Neural cell (in vitro differentiated cells): ENCODE measurements at regions not wholly inside any gene's neighbourhood (a gene's known extent, or its start where the extent isn't known, plus 50 kb on each side); places are given as distances from the start of the nearest gene placed in this dataset.

Experiments used
- POLR2AphosphoS5 ChIP-seq: IDR thresholded peaks from 2 replicates; pipeline ENCODE4 v1.6.1; 2012
- TF ChIP-seq, protein P1 (sequence below): fragments of 450-650 bp; IDR thresholded peaks from 2 replicates; pipeline ENCODE4 v1.5.1; 2014; ENCODE audit warnings: antibody characterized with exemption, mild to moderate bottlenecking, moderate library complexity; ENCODE audit not compliant: poor library complexity, severe bottlenecking
- TF ChIP-seq, protein P2 (sequence below): IDR thresholded peaks from 2 replicates; pipeline ENCODE4 v1.6.1; 2012; ENCODE audit warnings: borderline replicate concordance

DNA sequence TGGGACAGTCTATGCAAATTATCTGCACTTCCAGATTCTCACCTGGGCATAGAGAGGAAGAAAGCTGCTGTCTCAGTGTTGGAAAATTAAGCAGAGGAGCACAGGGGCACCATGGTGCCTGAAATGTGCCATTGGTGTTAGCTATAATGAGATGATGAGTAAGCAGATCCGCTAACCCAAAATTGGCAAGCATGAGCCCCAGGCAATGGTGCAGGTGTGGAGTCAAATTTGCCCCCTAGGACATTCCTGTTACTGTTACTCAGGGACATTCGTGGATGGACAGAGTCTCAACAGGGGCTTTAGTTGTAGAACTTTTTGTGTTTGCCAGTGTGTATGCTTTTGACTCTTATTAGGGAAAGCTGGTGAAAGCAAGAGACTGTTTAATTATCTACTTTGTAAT, 385.2 kb upstream of the KLF6 start:
- TF ChIP-seq, protein P1, sequence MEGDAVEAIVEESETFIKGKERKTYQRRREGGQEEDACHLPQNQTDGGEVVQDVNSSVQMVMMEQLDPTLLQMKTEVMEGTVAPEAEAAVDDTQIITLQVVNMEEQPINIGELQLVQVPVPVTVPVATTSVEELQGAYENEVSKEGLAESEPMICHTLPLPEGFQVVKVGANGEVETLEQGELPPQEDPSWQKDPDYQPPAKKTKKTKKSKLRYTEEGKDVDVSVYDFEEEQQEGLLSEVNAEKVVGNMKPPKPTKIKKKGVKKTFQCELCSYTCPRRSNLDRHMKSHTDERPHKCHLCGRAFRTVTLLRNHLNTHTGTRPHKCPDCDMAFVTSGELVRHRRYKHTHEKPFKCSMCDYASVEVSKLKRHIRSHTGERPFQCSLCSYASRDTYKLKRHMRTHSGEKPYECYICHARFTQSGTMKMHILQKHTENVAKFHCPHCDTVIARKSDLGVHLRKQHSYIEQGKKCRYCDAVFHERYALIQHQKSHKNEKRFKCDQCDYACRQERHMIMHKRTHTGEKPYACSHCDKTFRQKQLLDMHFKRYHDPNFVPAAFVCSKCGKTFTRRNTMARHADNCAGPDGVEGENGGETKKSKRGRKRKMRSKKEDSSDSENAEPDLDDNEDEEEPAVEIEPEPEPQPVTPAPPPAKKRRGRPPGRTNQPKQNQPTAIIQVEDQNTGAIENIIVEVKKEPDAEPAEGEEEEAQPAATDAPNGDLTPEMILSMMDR: no peak
- no peak for TF ChIP-seq POLR2AphosphoS5
- TF ChIP-seq, protein P2, sequence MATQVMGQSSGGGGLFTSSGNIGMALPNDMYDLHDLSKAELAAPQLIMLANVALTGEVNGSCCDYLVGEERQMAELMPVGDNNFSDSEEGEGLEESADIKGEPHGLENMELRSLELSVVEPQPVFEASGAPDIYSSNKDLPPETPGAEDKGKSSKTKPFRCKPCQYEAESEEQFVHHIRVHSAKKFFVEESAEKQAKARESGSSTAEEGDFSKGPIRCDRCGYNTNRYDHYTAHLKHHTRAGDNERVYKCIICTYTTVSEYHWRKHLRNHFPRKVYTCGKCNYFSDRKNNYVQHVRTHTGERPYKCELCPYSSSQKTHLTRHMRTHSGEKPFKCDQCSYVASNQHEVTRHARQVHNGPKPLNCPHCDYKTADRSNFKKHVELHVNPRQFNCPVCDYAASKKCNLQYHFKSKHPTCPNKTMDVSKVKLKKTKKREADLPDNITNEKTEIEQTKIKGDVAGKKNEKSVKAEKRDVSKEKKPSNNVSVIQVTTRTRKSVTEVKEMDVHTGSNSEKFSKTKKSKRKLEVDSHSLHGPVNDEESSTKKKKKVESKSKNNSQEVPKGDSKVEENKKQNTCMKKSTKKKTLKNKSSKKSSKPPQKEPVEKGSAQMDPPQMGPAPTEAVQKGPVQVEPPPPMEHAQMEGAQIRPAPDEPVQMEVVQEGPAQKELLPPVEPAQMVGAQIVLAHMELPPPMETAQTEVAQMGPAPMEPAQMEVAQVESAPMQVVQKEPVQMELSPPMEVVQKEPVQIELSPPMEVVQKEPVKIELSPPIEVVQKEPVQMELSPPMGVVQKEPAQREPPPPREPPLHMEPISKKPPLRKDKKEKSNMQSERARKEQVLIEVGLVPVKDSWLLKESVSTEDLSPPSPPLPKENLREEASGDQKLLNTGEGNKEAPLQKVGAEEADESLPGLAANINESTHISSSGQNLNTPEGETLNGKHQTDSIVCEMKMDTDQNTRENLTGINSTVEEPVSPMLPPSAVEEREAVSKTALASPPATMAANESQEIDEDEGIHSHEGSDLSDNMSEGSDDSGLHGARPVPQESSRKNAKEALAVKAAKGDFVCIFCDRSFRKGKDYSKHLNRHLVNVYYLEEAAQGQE: no peak
